SK-N-SH (cell line): ENCODE measurements at regions not wholly inside any gene's neighbourhood (a gene's known extent, or its start where the extent isn't known, plus 50 kb on each side); places are given as distances from the start of the nearest gene placed in this dataset.
A peak's percentile ranks its signal among the peaks of the same experiment; 100 is the strongest.

ENCODE experiments used
- CTCF ChIA-PET: fragments of 300-600, 350-600 bp; formaldehyde crosslinking; extraction: SDS; loops from one replicate; lab custom pipeline; 2021; lab: Yijun Ruan, JAX
- POLR2A ChIA-PET: fragments of 350-600 bp; sonication (Branson Sonifier 250); formaldehyde crosslinking; extraction: SDS; loops from one replicate; lab custom pipeline; 2020; ENCODE audit warnings: antibody characterized with exemption, inconsistent platforms; lab: Yijun Ruan, JAX
- DNase-seq: peaks from one replicate; pipeline ENCODE4 v3.0.0; 2012
- H2AFZ ChIP-seq: fragments of 200-600 bp; sonication (generic); 2 replicates; pipeline ENCODE4 v1.8.1; 2016; ENCODE audit warnings: antibody characterized with exemption, mild to moderate bottlenecking, low read depth
- H3F3A ChIP-seq: fragments of 200-600 bp; sonication (generic); replicated peaks from 2 replicates; pipeline ENCODE3; 2016; ENCODE audit warnings: antibody characterized with exemption, mild to moderate bottlenecking; ENCODE audit not compliant: insufficient read depth
- H3K27ac ChIP-seq, 2 experiments: fragments of 200-500 bp in 1 of 2; fragments of 200-600 bp in 1 of 2; sonication (Bioruptor generic) in 1 of 2; sonication (generic), shearing (Covaris generic) in 1 of 2; 2 replicates each; pipeline versions ENCODE4 v1.5.1 to v1.6.1; 2014 to 2016; ENCODE audit warnings: low read depth in 2 of 2, inconsistent platforms in 1 of 2, low read length in 1 of 2, mild to moderate bottlenecking in 1 of 2, mixed read lengths in 1 of 2
- H3K27me3 ChIP-seq: fragments of 200-600 bp; sonication (generic), shearing (Covaris generic); 2 replicates; pipeline ENCODE4 v1.6.1; 2016; ENCODE audit warnings: mixed run types; ENCODE audit not compliant: insufficient read depth
- H3K36me3 ChIP-seq, 2 experiments: fragments of 200-500 bp in 1 of 2; fragments of 200-600 bp in 1 of 2; sonication (Bioruptor generic) in 1 of 2; sonication (generic) in 1 of 2; replicated peaks in 1 of 2; 2 replicates each; pipeline versions ENCODE3 to v1.5.1; 2014 to 2016; ENCODE audit warnings: low read length in 1 of 2, mild to moderate bottlenecking in 1 of 2; ENCODE audit not compliant: insufficient read depth in 2 of 2, control insufficient read depth in 1 of 2
- H3K4me1 ChIP-seq, 2 experiments: fragments of 200-500 bp in 1 of 2; fragments of 200-600 bp in 1 of 2; sonication (Bioruptor generic) in 1 of 2; sonication (generic), shearing (Covaris generic) in 1 of 2; 2 replicates each; pipeline versions ENCODE4 v1.5.1 to v1.6.1; 2014 to 2016; ENCODE audit warnings: low read depth in 1 of 2, low read length in 1 of 2, mixed run types in 1 of 2; ENCODE audit not compliant: insufficient read depth in 2 of 2, control insufficient read depth in 1 of 2
- H3K4me2 ChIP-seq: fragments of 200-600 bp; sonication (generic), shearing (Covaris generic); 2 replicates; pipeline ENCODE4 v1.6.1; 2017; ENCODE audit warnings: mixed run types
- H3K4me3 ChIP-seq, 2 experiments: fragments of 200-500 bp in 1 of 2; fragments of 200-600 bp in 1 of 2; sonication (Bioruptor generic) in 1 of 2; sonication (generic), shearing (Covaris generic) in 1 of 2; 2 replicates each; pipeline versions ENCODE4 v1.5.1 to v1.8.1; 2014 to 2016; ENCODE audit warnings: low read depth in 2 of 2, inconsistent platforms in 1 of 2, low read length in 1 of 2, mild to moderate bottlenecking in 1 of 2, mixed read lengths in 1 of 2, moderate library complexity in 1 of 2
- H3K79me2 ChIP-seq: fragments of 200-600 bp; sonication (generic); 2 replicates; pipeline ENCODE4 v1.8.1; 2017; ENCODE audit warnings: mild to moderate bottlenecking; ENCODE audit not compliant: insufficient read depth
- H3K9ac ChIP-seq: fragments of 200-600 bp; sonication (generic); 2 replicates; pipeline ENCODE4 v1.6.1; 2017; ENCODE audit warnings: mixed run types
- H3K9me2 ChIP-seq: fragments of 200-600 bp; sonication (generic); 2 replicates; pipeline ENCODE4 v1.6.1; 2017; ENCODE audit warnings: mixed run types
- H3K9me3 ChIP-seq: fragments of 200-600 bp; sonication (generic); 2 replicates; pipeline ENCODE4 v1.6.1; 2017; ENCODE audit warnings: mixed run types, mild to moderate bottlenecking, moderate library complexity
- H4K20me1 ChIP-seq: fragments of 200-600 bp; sonication (generic); 2 replicates; pipeline ENCODE4 v1.6.1; 2017; ENCODE audit warnings: mild to moderate bottlenecking, mixed run types; ENCODE audit not compliant: insufficient read depth
- CHD2 ChIP-seq: fragments of 150-350 bp; IDR thresholded peaks from 2 replicates; pipeline ENCODE4 v1.6.1; 2018; ENCODE audit warnings: low read length; ENCODE audit not compliant: partially characterized antibody
- CTCF ChIP-seq: fragments of 200-600 bp; sonication (generic); IDR thresholded peaks from 2 replicates; pipeline ENCODE4 v1.6.1; 2017; ENCODE audit warnings: antibody characterized with exemption, mild to moderate bottlenecking, moderate library complexity
- FOXJ3 ChIP-seq: sonication (generic); formaldehyde crosslinking; IDR thresholded peaks from 2 replicates; pipeline ENCODE4 v1.5.1; 2020; ENCODE audit warnings: mild to moderate bottlenecking, missing genetic modification reagents
- JUND ChIP-seq: IDR thresholded peaks from 2 replicates; pipeline ENCODE4 v1.4.0; 2012
- MAX ChIP-seq: IDR thresholded peaks from 2 replicates; pipeline ENCODE4 v1.4.0; 2012; ENCODE audit warnings: low read depth
- MEF2A ChIP-seq: IDR thresholded peaks from 2 replicates; pipeline ENCODE4 v1.4.0; 2012; ENCODE audit warnings: low read depth, borderline replicate concordance
- NFIC ChIP-seq: IDR thresholded peaks from 2 replicates; pipeline ENCODE4 v1.4.0; 2012; ENCODE audit warnings: borderline replicate concordance
- NRF1 ChIP-seq: IDR thresholded peaks from 2 replicates; pipeline ENCODE4 v1.6.1; 2012; ENCODE audit warnings: low read depth, mild to moderate bottlenecking, low read length
- REST ChIP-seq: IDR thresholded peaks from 2 replicates; pipeline ENCODE4 v1.6.1; 2012; ENCODE audit warnings: mild to moderate bottlenecking, low read depth, low read length, moderate library complexity
- RFX5 ChIP-seq: IDR thresholded peaks from 2 replicates; pipeline ENCODE4 v1.6.1; 2012; ENCODE audit warnings: mild to moderate bottlenecking, improper control_type of control experiment, low read length
- SMC3 ChIP-seq: IDR thresholded peaks from 2 replicates; pipeline ENCODE4 v1.6.1; 2012; ENCODE audit warnings: low read depth, low read length, improper control_type of control experiment
- TAF1 ChIP-seq: IDR thresholded peaks from 2 replicates; pipeline ENCODE4 v1.6.1; 2012; ENCODE audit warnings: low read depth, mild to moderate bottlenecking, low read length, moderate library complexity, borderline replicate concordance
- ZBTB33 ChIP-seq: IDR thresholded peaks from 2 replicates; pipeline ENCODE4 v1.4.0; 2012; ENCODE audit warnings: low read depth, borderline replicate concordance
- WGBS: methylation state at CpG from one replicate; pipeline ENCODE4 v1.1.6; 2017; ENCODE audit warnings: low lambda C conversion rate; 5-methylcytosine and 5-hydroxymethylcytosine counted together

GRCh38 chr15:70252951-70253320 lies 155.2 kb upstream of the TLE3 start (continued):
- TF ChIP-seq TAF1 (no peak), CHD2 (no peak), MAX (no peak)
- TF ChIP-seq, all 33 proteins: peak for 0

DNA sequence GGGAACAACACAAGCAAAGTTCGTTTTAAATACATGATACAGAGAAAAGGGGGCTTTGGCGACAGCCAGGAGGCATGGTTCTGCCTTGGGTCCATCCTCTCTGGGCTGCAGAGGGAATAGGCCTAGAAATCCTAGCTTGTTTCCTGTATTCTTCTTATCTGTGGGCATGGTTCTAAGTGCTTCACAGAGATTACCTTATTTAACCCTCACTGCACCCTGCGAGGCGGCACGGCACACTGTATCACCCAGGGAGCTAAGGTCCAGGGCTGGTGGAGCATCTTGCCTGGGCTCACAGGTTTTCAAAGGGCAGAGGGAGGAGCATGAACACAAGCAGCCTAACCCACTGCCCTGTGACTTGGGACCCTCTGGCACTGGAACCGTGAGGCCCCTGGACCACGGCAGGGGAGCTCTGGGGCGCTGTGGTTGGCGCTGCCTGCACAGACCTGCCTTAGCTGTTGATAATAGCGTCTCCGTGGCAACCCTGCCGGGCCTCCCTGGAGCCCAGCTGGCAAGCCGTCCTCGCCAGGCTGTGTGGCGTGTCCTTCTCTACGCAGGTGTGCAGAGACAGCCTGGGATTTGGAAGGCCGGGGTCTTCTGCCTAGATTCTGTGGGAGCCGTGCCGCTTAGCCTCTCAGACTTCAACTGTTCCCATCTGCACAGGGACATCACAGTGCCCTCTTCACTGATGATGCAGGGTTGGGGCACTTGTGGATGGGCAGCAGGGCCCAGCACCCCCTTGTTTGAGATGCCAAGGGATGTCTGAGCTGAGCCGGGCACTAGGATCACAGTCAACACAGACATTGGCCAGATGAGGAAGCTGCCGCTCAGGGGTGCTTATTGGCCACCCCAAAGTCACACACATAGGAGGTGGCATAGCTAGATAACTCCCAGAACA lies 154.6 kb upstream of the TLE3 start:
- Histone ChIP-seq H3K4me2 (no peak overlapping the region), H3K27ac (peak overlapping the region in 1 of 2 experiments; percentile 17; a peak in 1 of 4 replicates), H3K9me2 (no peaks in the 10 kb centered on the region), H3F3A (no peaks in the 10 kb centered on the region), H3K9me3 (no peaks in the 10 kb centered on the region), H3K9ac (no peak overlapping the region), H2AFZ (no peak overlapping the region), H3K36me3 (no peaks in the 10 kb centered on the region), H3K4me3 (no peak overlapping the region)
- CTCF ChIA-PET: interaction anchor here (1.4 to 1.5 kb wide), 2 partner anchors 33 to 151 kb away, joined by 3 to 5 read pairs; no protein-coding TSS in a partner anchor
- DNase-seq: peak; percentile 70
- 86% methylated on average over 14 of the region's 21 CpGs for WGBS
- no peak for TF ChIP-seq ZBTB33
- TF ChIP-seq FOXJ3 (CRISPR knock-in tag): no peak
- TF ChIP-seq, all 33 proteins: peak for 0
- Histone ChIP-seq H3K27me3 (no peaks in the 10 kb centered on the region), H4K20me1 (no peaks in the 10 kb centered on the region), H3K79me2 (no peaks in the 10 kb centered on the region), H3K4me1 (peaks cover 0 to 59% of the 10 kb centered on the region in 2 experiments; a peak in 1 of 4 replicates)
- POLR2A ChIA-PET: interaction anchor here (0.6 to 2.2 kb wide), 3 partner anchors 9 to 153 kb away, joined by 3 to 6 read pairs (median 3); no protein-coding TSS in a partner anchor

GRCh38 chr15:70251246-70251990 lies 153.7 kb upstream of the TLE3 start:
- no peaks in the 10 kb centered on the region for H4K20me1 ChIP-seq
- no peak overlapping the region for H3K4me3 ChIP-seq
- no peak overlapping the region for H2AFZ ChIP-seq
- DNase-seq: no peak
- H3K27me3 ChIP-seq: no peaks in the 10 kb centered on the region
- no peak overlapping the region for H3K9ac ChIP-seq
- 93% methylated on average over 11 of the region's 11 CpGs for WGBS
- no peaks in the 10 kb centered on the region for H3K9me3 ChIP-seq
- H3K9me2 ChIP-seq: no peaks in the 10 kb centered on the region
- POLR2A ChIA-PET: interaction anchor here (1.0 to 2.2 kb wide), 3 partner anchors 89 to 152 kb away, joined by 3 to 6 read pairs (median 3); no protein-coding TSS in a partner anchor
- H3K4me1 ChIP-seq: peaks cover under 1 to 59% of the 10 kb centered on the region in 2 experiments; a peak in 1 of 4 replicates
- H3F3A ChIP-seq: no peaks in the 10 kb centered on the region
- peak overlapping the region in 1 of 2 experiments; percentile 83; a peak in 2 of 4 replicates for H3K27ac ChIP-seq
- H3K79me2 ChIP-seq: no peaks in the 10 kb centered on the region
- CTCF ChIA-PET: interaction anchor here (1.3 to 1.5 kb wide), 5 partner anchors 14 to 237 kb away, joined by 3 to 5 read pairs (median 4); no protein-coding TSS in a partner anchor
- no peaks in the 10 kb centered on the region for H3K36me3 ChIP-seq
- H3K4me2 ChIP-seq: no peak overlapping the region
- no peak for TF ChIP-seq JUND
- no peak for TF ChIP-seq REST
- no peak for TF ChIP-seq MEF2A
- no peak for TF ChIP-seq SMC3
- no peak for TF ChIP-seq NFIC
- TF ChIP-seq NRF1: no peak
- no peak for TF ChIP-seq CTCF
- TF ChIP-seq CHD2: no peak
- no peak for TF ChIP-seq MAX
- no peak for TF ChIP-seq RFX5
